Esophagus muscularis mucosa (tissue), 4 donors: ENCODE measurements at regions not wholly inside any gene's neighbourhood (a gene's known extent, or its start where the extent isn't known, plus 50 kb on each side); places are given as distances from the start of the nearest gene placed in this dataset.

Experiments
- CTCF ChIP-seq, 3 experiments: fragments of 200-600 bp in 2 of 3; fragments of 450-650 bp in 1 of 3; sonication (generic) in 2 of 3; IDR thresholded peaks; one replicate each; pipeline ENCODE4 v1.5.1; 2017 to 2019; ENCODE audit warnings: antibody characterized with exemption in 3 of 3, mild to moderate bottlenecking in 2 of 3, moderate library complexity in 1 of 3
- EP300 ChIP-seq: sonication (generic); formaldehyde crosslinking; IDR thresholded peaks from one replicate; pipeline ENCODE4 v1.6.1; 2017; ENCODE audit warnings: antibody characterized with exemption
- POLR2A ChIP-seq: fragments of 450-650 bp; IDR thresholded peaks from one replicate; pipeline ENCODE4 v1.6.1; 2017; ENCODE audit warnings: antibody characterized with exemption, moderate library complexity, mild to moderate bottlenecking, low read depth

GRCh38 chr2:209307161-209308001 is 116.5 kb upstream of the MAP2 start:
- TF ChIP-seq CTCF (IDR thresholded peaks at IDR 0.05): no peak
- TF ChIP-seq EP300: no peak
- no peak for TF ChIP-seq POLR2A
